ENCODE measurements at regions not wholly inside any gene's neighbourhood (a gene's known extent, or its start where the extent isn't known, plus 50 kb on each side); places are given as distances from the start of the nearest gene placed in this dataset.
"Not testable (repeated sequence)": the region's sequence is repeated elsewhere in the genome, so short reads cannot be mapped to it uniquely, and the experiment has no call there.

GRCh38 chr18:10147752-10148151 lies 233.9 kb downstream of the VAPA start:
- peaks cover 12% of the 10 kb centered on the region for H3K4me1 Mint-ChIP-seq (ENCODE audit: low read depth)
- H3K9me3 Mint-ChIP-seq (ENCODE audit: low read depth), result no peaks in the 10 kb centered on the region
- TF ChIP-seq CTCF (IDR thresholded peaks at IDR 0.05), result no peak
- DNase-seq (ENCODE audit: low spot score), result no peak
- no peaks in the 10 kb centered on the region for H3K27me3 Mint-ChIP-seq (ENCODE audit: low read depth)
- no peak overlapping the region for H3K4me3 Mint-ChIP-seq (ENCODE audit: unreplicated experiment)
- H3K27ac Mint-ChIP-seq (ENCODE audit: unreplicated experiment), result no peak overlapping the region
- no peaks in the 10 kb centered on the region for H3K36me3 Mint-ChIP-seq (ENCODE audit: low read depth)

- Mint-ChIP-seq H3K4me1 (ENCODE audit: low read depth) (peaks cover 8% of the 10 kb centered on the region), H3K4me3 (ENCODE audit: unreplicated experiment) (no peak overlapping the region), H3K27ac (ENCODE audit: unreplicated experiment) (no peak overlapping the region), H3K9me3 (ENCODE audit: low read depth) (no peaks in the 10 kb centered on the region), H3K27me3 (ENCODE audit: low read depth) (no peaks in the 10 kb centered on the region), H3K36me3 (ENCODE audit: low read depth) (no peaks in the 10 kb centered on the region)
- no peak for DNase-seq (ENCODE audit: low spot score)
- TF ChIP-seq CTCF (IDR thresholded peaks at IDR 0.05), result no peak
Measured at GRCh38 chr18:10148189-10148929, 234.5 kb downstream of the VAPA start.

GRCh38 chr18:10149768-10150556 lies 236.1 kb downstream of the VAPA start:
- DNase-seq (ENCODE audit: low spot score), result no peak
- no peaks in the 10 kb centered on the region for H3K9me3 Mint-ChIP-seq (ENCODE audit: low read depth)
- H3K4me3 Mint-ChIP-seq (ENCODE audit: unreplicated experiment), result no peak overlapping the region
- TF ChIP-seq CTCF (IDR thresholded peaks at IDR 0.05), result no peak
- no peaks in the 10 kb centered on the region for H3K4me1 Mint-ChIP-seq (ENCODE audit: low read depth)
- no peak overlapping the region for H3K27ac Mint-ChIP-seq (ENCODE audit: unreplicated experiment)
- no peaks in the 10 kb centered on the region for H3K36me3 Mint-ChIP-seq (ENCODE audit: low read depth)
- H3K27me3 Mint-ChIP-seq (ENCODE audit: low read depth), result no peaks in the 10 kb centered on the region

GRCh38 chr18:10150576-10150975 lies 236.8 kb downstream of the VAPA start:
- H3K4me3 Mint-ChIP-seq (ENCODE audit: unreplicated experiment); H3K27me3 Mint-ChIP-seq (ENCODE audit: low read depth); H3K36me3 Mint-ChIP-seq (ENCODE audit: low read depth): not testable (repeated sequence)

GRCh38 chr18:10152475-10152874 lies 238.7 kb downstream of the VAPA start:
- DNase-seq (ENCODE audit: low spot score), result no peak
- Mint-ChIP-seq H3K9me3 (ENCODE audit: low read depth) (peaks cover 4% of the 10 kb centered on the region), H3K36me3 (ENCODE audit: low read depth) (no peaks in the 10 kb centered on the region), H3K4me3 (ENCODE audit: unreplicated experiment) (no peak overlapping the region), H3K27me3 (ENCODE audit: low read depth) (no peaks in the 10 kb centered on the region), H3K27ac (ENCODE audit: unreplicated experiment) (no peak overlapping the region), H3K4me1 (ENCODE audit: low read depth) (no peaks in the 10 kb centered on the region)
- TF ChIP-seq CTCF (IDR thresholded peaks at IDR 0.05), result no peak

More at GRCh38 chr18:10150576-10150975, 236.8 kb downstream of the VAPA start:
- not testable (repeated sequence) for H3K27ac Mint-ChIP-seq (ENCODE audit: unreplicated experiment); DNase-seq (ENCODE audit: low spot score); H3K4me1 Mint-ChIP-seq (ENCODE audit: low read depth); H3K9me3 Mint-ChIP-seq (ENCODE audit: low read depth)

All from chondrocyte (in vitro differentiated cells).